Stimulated activated CD8-positive, alpha-beta memory T cell treated with anti-CD3 and anti-CD28 coated beads, Interleukin-15, amount 100 ng/mL, for 48 hours (primary cell): ENCODE measurements at regions not wholly inside any gene's neighbourhood (a gene's known extent, or its start where the extent isn't known, plus 50 kb on each side); places are given as distances from the start of the nearest gene placed in this dataset.
"Not testable (repeated sequence)": the region's sequence is repeated elsewhere in the genome, so short reads cannot be mapped to it uniquely, and the experiment has no call there.

ENCODE experiments used
- DNase-seq, 2 donors: peaks; one replicate each; pipeline ENCODE4 v3.0.0-alpha.2; 2020; ENCODE audit warnings: low read depth in 2 of 2

DNA sequence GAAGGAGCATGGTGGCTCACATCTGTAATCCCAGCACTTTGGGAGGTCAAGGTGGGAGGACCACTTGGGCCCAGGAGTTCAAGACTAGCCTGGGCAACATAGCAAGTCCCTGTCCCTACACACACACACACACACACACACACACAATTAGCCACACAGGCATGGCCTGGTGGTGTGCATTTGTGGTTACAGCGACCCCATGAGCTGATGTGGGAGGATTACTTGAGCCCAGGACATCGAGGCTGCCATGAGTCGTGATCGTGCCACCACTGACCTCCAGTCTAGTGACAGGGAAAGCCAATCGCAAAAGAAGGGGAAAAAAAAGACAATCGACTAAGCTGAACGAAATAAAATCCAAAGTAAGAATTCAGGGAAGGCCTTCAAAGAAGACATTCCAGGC, 67.9 kb downstream of the TBX3 start:
- DNase-seq: no peak

DNA sequence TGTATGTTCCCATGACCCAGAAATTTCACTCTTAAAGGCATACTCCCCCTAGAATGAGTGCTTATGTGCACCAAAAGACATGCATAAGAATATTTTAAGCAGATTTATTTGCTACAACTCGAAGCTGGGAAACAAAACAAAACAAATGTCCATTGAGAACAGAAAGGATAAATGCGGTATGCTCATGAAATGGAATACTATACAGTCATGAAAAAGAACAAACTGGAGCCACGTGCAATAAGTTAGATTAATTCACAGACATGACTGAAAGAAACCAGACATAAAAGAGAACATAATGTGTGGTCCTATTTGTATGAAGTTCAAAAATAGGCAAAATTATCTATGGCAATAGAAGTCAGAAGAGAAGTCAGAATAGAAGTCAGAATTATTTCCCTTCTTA, 69.9 kb downstream of the TBX3 start:
- no peak for DNase-seq

DNA sequence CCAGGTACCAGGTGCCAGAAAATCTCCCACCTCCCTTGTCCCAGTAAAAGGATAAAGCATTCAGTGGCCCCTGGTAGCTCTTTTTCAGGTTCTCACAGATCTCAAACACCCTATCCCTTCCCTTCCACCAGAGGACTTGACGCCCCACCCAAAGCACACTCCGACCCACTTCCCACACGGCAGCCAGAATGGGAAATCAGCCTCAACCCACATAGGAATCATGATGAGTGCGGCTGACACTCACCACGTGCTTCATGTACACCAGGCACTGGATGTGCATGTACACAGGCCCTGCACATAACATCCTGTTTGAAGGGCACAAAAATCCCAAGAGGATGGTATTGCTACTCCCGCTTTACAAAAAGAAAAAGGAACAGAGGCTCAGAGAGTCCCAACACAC, 71.9 kb downstream of the TBX3 start:
- no peak for DNase-seq

DNA sequence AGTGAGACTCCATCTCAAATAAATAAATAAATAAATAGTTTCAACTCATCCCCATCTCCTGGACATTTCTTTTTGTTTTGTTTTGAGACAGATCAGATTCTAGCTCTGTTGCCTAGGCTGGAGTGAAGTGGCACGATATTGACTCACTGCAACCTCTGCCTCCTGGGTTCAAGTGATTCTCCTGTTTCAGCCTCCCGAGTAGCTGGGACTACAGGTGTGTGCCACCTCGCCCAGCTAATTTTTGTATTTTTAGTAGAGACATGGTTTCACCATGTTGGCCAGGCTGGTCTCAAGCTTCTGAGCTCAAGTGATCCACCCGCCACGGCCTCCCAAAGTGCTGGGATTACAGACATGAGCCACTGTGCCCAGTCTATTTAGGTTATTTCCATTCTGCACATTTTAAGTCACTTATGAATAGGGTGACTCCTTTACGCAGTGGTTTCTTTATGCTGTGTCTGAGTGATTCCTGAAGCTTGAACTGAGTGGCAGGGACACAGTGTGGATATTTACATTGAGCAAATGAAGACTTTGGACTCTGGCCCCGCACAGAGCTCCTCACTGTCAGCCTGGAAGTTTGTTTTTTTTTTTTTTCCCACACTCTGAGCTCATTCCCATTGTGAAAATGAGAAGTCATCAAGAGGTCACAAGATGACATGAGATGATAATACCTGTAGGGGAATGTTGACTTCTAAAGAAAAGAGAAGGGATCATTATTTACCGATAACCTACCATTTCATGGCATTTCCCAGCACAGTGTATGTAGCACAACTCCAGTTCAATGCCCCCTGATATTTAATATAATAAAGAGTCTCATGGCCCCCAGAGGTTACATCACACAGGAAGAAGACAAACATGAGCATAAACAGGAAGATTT, 72.6 kb downstream of the TBX3 start:
- no peak for DNase-seq

DNA sequence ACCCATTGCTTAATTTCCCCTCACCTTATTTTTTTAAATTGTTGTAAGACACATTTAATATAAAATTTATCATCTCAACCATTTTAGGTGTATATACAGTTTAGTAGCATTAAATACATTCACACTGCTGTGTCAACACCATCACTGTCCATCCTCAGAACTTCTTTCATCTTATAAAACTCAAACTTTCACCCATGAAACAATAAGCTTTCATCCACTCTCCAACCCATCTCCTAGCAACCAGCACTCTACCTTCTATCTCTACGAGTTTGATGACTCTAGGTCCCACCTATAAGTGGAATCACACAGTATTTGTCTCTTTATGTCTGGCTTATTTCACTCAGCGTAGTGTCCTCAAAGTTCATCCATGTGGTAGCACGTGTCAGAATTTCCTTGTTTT, 75.5 kb downstream of the TBX3 start:
- no peak for DNase-seq

DNA sequence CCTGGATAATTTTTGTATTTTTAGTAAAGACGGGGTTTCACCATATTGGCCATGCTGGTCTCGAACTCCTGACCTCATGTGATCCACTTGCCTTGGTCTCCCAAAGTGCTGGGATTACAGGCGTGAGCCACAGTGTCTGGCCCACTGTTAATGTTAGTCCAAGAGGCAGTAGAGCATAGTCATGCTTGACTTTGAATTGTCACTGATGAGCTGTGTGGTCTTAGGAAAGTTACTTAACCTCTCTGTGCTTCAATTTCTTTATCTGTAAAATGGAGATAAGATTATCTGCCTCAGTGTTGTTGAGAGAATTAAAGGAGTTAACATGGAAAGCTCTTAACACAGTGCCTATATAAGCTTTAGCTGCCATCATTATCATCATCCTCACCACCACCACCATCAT, 78.1 kb downstream of the TBX3 start:
- DNase-seq: no peak

DNA sequence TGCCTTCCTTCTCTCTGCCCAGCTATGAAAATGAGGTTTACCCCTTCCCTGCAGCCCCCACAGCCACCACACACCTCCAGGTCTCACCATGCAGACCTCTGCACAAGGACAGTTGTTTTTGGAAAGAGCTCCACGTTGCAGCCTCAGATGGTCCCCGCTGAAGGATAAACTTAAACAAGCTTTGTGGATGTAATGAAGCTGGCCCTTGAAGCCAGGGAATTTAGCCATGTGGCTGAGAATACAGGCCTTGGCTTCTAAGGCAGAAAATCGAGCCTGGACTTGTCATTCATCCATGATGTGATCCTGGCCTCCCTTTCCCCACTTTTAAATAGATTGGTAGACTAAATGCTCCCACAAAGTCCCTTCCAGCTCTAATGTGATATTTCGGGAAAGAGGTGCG, 79.4 kb downstream of the TBX3 start:
- DNase-seq: no peak

DNA sequence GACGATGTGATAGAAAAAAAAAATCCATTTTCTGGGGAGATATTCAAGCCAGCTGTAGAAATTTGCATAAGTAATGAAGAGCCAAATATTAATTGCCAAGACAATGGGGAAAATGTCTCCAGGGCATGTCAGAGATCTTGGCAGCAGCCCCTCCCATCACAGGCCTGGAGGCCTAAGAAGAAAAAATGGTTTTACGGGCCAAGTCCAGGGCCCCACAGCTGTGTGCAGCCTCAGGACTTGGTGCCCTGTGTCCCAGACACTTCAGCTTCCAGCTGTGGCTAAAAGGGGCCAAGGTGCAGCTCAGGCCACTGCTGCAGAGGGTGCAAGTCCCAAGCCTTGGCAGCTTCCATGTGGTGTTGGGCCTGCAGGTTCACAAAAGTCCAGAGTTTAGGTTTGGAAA, 83.4 kb downstream of the TBX3 start:
- DNase-seq: not testable (repeated sequence)

DNA sequence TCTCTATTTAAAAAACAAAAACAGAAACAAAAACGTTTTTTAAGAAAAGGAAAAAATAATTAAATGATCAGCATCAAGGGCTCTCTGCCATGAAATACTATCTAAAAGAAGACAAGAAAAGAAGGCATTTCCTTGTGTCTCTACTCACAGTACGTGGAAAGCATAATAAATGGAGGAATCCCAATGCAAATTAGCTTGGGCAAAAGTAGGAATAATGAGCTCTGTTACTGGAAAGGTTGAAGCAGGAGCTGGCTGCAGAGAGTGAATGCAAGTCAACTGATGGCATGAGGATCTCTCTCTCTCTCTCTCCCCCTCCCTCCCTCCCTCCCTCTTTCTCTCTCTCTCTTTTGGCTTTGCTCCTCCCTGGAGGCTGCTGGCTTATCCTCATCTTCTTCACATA, 85.9 kb downstream of the TBX3 start:
- no peak for DNase-seq

DNA sequence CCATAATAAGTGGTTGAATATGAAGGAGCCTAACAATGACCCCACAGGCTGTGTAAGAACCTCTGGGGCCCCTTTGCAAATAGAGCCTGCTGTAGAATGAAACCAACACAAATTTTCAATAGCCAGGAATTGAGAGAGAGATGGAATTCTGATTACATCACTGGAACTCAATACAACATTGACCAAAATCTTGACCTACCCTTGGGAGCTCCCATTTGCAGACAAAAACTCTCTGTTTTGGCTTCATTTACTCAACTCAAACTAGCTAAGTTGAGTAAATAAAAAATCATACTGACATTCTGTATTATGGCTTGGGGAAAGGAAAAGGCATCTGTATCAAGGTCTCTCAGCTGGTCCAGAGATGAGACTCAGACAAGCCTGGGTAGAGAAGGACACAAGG, 91.0 kb downstream of the TBX3 start:
- no peak for DNase-seq

DNA sequence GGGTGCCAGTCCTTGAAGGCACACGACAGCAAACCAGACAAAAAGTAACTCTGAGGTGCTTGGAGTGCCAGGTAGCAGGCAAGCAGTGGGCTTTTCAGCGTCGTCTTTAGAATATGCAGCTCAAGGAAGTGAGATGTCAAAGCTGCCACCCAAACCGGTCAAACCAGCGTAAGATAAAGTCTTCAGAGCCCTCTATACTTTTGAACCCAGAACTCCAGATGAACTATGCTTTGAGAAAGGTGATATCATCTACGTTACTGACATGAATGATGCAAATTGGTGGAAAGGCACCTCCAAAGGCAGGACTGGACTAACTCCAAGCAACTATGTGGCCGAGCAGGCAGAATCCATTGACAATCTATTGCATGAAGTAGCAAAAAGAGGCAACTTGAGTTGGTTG, 95.9 kb downstream of the TBX3 start:
- DNase-seq: no peak

DNA sequence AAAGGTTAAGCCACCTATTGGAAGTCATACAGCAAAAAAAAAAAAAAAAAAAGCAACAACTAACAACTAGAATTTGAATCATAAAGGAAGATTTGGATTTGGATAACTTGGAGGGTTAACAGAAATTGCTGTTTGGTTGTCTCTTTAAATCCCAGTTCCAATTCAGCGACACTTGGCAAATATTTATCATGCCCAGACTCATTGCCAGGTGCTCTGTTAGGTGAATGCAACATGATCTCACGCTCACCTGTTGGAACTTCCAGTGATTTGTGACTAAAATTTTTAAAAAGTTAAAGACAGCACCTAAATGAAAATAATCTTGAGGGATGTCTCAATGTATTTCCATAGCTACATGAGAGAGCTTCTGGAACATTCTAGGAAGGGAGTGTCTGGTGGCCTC, 103.7 kb downstream of the TBX3 start:
- no peak for DNase-seq

DNA sequence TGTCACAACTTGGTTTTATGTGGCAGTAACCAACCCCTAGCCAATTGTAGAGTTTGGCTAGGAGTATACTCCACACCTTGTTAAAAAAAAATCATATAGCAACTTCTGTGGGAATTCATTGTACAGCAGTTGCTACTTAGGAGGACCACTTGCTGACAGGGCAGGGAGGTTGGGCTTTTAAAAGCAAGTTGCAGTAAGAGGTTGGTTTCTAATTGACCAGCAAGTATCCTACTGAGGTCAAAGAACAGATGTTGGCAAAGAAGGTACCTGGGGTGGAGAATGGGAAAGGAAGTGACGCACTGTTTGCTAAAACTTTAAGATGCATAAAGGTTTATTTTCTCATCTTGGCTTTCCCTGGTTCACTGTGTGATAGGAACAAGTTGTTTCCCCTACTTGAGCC, 104.6 kb downstream of the TBX3 start:
- DNase-seq: no peak

DNA sequence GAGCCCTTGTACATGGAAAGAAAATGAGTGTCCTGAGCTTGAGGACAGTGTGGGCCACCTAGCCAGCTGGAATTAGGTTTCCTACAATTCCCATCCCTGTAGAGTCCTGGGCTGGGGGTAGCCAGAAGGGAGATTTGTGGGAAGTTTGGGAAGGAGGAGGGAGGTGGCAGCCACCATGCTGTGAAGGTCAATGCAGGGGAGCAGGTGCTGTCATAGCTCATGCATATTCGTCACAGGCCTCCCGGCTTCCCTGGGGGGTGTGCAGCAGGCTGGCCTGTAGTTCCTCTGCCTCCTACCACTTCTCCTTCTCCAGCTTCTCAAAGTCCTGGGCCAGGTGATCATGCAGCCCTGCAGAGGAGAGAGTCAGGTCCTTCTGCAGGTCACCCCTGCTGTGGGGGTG, 121.3 kb downstream of the TBX3 start:
- no peak for DNase-seq

DNA sequence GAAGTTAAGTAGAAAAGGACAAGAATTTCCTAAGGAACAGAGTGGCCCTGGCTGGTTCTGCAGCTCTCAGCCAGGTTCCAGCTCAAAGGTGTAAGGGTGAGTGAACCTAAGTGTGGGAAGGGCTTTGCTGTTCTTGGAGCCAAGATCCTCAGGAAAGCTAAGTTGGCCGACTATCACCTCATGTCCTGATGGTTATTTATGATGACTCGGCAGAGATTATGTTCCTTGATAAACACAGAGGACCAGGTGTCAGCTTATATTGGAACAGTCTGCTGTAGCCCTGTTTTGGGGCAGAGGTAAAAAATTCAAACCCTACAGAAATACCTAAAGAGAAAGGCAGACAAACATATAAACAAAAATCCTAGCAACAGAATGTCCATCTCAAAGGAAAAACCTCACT, 128.5 kb downstream of the TBX3 start:
- DNase-seq: no peak

DNA sequence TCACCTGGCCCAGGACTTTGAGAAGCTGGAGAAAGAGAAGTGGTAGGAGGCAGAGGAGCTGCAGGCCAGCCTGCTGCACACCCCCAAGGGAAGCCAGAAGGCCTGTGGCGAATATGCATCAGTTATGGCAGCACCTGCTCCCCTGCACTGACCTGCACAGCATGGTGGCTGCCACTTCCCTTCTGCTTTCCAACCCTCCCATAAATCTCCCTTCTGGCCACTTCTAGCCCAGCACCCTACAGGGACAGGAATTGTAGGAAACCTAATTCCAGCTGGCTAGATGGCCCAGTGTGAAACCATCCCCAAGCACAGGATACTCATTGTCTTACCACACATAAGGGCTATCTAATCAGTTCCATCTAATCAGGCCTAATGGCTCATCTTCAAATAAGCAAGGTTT, 136.3 kb downstream of the TBX3 start:
- no peak for DNase-seq

DNA sequence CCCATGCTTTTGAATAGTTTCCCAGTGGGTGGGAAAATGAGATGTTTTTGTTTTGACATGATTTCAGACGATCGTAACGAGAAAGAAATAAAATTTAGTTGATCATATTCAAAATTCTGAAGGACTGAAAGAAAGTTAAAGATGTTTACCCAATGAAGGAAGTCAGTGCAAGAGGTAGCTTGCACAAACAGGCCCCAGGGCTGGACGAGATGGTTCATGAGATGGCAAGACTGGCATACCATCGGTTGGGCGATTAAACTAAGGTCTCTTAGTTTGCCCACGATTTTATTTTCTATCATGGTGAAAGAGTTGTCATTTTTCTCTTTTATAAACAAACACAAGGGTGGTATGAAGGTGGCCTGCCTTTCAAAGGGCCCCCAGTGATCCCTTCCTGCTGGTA, 124.5 kb upstream of the TBX5 start:
- DNase-seq: no peak

DNA sequence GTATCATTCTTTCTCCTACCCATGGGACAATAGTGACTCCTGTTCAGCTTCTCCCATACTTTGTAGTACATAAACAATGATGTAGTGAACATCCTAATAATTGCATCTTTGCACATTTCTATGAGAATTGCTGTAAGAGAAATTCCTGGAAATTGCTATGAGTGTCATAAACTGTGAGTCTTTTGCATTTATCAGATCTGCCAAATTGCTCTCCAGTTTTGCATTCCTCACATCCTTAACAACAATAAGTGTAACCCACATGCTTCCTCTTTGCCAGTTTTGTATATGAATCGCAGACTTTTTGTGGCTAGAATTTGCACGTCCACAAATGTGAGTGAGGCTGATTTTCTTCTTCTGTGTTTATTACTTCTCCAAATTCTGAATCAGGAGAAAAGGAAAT, 124.0 kb upstream of the TBX5 start:
- DNase-seq: no peak

DNA sequence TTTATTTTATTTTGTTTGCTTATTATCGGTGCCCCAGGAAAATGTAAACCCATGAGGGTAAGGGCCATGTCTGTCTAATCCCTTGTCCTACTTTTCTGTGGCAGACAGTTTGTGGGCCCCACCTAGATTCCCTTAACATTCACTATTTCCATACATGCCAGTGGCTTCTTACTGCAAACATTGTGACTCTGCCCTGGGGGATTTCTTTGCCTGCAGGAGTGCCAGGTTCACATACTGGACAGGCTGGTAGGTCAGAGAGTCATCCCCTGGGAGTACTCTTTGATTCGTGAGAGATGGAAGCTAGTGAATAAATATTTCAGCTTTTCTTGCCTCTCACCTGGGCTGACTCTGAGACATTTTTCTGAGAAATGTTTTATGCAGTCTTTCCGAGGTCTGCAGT, 122.8 kb upstream of the TBX5 start:
- no peak for DNase-seq

DNA sequence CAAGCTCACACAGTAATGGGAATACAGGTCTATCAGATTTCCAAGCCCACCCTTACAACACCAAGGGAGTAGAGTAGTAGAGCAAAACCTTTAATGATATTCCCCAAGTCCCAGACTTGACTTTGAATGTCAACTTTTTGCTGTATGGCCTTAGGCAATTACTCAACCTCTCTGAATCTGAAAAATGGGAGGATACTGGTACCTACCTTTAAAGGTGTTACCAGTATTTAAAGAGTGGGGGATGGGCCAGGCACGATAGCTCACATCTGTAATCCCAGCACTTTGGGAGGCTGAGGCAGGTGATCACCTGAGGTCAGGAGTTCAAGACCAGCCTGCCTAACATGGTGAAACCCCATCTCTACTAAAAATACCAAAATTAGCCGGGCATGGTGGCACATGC, 115.2 kb upstream of the TBX5 start:
- DNase-seq: not testable (repeated sequence)

DNA sequence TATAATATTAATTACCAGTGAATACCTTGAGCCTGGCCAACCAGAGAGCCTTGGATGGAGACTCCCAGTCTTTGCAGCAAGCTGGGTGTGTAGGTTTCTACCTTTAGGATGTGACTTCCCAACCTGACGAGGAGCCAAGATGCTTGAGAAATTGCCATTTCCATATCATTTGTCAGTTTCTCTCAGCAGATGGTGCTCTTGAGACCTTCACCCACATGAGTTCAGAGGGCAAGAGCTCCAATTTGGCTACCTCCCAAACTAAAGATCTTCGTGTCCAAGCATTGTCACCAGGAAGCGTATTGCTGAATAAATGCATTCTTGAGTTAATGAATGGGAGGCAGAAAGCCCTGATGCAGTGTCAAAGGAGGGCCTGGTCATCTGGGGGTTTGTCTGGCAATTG, 106.4 kb upstream of the TBX5 start:
- no peak for DNase-seq

DNA sequence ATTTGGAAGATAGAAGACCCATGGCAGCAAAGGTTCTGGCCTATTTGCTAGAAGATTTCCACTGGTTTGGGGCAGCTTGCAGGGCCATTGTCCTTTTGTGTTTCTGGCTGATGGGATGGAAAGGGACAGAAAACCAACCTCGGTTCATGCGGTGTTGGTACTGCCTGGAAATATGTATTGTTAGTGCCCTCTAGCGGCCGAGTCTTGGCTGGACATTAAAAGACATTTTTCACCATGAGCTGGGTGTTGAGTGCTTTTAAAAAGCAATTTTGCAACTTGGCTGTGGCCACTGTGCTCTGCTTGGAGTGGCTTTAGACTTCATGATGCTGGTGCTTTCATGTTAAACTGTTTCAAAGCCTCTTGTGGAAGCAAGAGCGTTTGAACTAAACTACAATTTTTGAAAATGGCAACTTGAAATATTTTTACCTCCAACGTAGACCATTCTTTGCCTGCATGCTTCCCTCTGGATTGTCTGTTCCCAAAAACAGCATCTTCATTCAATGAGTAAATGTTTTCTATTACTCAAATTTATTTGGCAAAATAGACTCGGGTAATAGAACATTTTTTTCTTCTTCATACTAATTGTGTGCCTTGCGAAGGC, 102.7 kb upstream of the TBX5 start:
- peak; percentile 7 to 15 for DNase-seq

DNA sequence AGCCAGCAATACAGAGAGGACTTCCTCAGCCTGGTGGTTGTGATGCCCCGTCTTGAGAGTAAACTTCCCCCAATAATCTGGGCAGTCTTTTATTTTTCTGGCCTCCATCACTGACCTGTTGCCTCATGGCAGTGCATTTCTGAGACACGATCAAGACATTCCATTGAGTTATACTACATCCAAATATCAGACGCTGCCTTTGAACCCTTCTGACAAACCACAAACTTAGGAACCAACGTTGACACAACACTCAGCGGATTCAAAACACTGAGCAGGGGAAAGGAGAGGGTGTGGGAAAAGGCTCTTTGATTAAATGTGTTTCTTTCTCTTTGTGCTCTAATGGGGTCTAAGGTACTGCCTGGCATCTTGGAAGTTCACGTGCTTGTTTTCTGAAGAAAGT, 100.7 kb upstream of the TBX5 start:
- DNase-seq: no peak

DNA sequence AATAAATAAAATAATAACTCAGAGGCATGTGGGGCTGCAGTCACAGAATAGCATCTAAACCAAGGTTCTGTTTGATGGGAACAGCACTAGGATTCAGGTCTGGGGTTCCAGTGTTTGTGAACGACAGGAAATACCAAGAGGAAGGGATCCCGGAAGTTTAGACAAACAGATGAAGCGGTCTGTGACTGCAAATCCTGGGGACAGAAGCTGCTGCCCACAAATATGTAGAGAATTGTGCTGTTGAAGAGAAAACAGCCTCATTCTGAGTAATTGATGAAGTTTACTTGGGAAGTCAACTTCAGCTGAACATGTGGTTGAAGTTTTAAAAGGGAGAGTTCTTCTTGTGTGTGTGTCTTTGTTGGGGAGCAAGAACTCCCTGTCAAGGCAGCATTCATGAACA, 98.4 kb upstream of the TBX5 start:
- no peak for DNase-seq
